GM04504 (cell line): ENCODE measurements at regions not wholly inside any gene's neighbourhood (a gene's known extent, or its start where the extent isn't known, plus 50 kb on each side); places are given as distances from the start of the nearest gene placed in this dataset.

Experiments
- DNase-seq: peaks from one replicate; pipeline ENCODE4 v3.0.0-alpha.2; 2012; ENCODE audit warnings: low read depth

- no peak for DNase-seq
These were observed 122.7 kb downstream of the CBLL2 start for GRCh38 chrX:22395372-22395771.

- no peak for DNase-seq
These were observed 123.7 kb downstream of the CBLL2 start for GRCh38 chrX:22396408-22396807.

GRCh38 chrX:22397566-22397965, 124.9 kb downstream of the CBLL2 start:
- no peak for DNase-seq

GRCh38 chrX:22399437-22400192, 126.9 kb downstream of the CBLL2 start:
- no peak for DNase-seq

GRCh38 chrX:22404297-22404696, 131.6 kb downstream of the CBLL2 start:
- no peak for DNase-seq

GRCh38 chrX:22406201-22406737, 133.6 kb downstream of the CBLL2 start:
- DNase-seq = no peak

- no peak for DNase-seq
These were observed 136.7 kb downstream of the CBLL2 start for GRCh38 chrX:22409418-22409817.

GRCh38 chrX:22424122-22424915, 151.6 kb downstream of the CBLL2 start:
- DNase-seq = no peak

- DNase-seq = no peak
These were observed 152.2 kb downstream of the CBLL2 start for GRCh38 chrX:22424919-22425318.

- no peak for DNase-seq
These were observed 157.0 kb downstream of the CBLL2 start for GRCh38 chrX:22429704-22430103.

- DNase-seq = no peak
These were observed 158.0 kb downstream of the CBLL2 start for GRCh38 chrX:22430701-22431100.

GRCh38 chrX:22433292-22434070, 160.8 kb downstream of the CBLL2 start:
- DNase-seq = no peak

- DNase-seq = no peak
These were observed 173.2 kb downstream of the CBLL2 start for GRCh38 chrX:22445880-22446279.

- no peak for DNase-seq
These were observed 190.2 kb downstream of the CBLL2 start for GRCh38 chrX:22462959-22463358.

GRCh38 chrX:22467571-22467970, 194.9 kb downstream of the CBLL2 start:
- no peak for DNase-seq

- DNase-seq = no peak
These were observed 208.7 kb downstream of the CBLL2 start for GRCh38 chrX:22481436-22481835.

- DNase-seq = no peak
These were observed 213.6 kb downstream of the CBLL2 start for GRCh38 chrX:22486296-22486695.

GRCh38 chrX:22516893-22517292, 244.2 kb downstream of the CBLL2 start:
- DNase-seq = no peak

- no peak for DNase-seq
These were observed 247.6 kb downstream of the CBLL2 start for GRCh38 chrX:22520128-22520828.

- DNase-seq = peak; percentile 12
These were observed 253.6 kb downstream of the CBLL2 start for GRCh38 chrX:22526339-22526738.

GRCh38 chrX:22527302-22527701, 254.6 kb downstream of the CBLL2 start:
- no peak for DNase-seq

GRCh38 chrX:22533898-22534297, 261.2 kb downstream of the CBLL2 start:
- DNase-seq = no peak
